OCI-LY1 (cell line): ENCODE measurements at regions not wholly inside any gene's neighbourhood (a gene's known extent, or its start where the extent isn't known, plus 50 kb on each side); places are given as distances from the start of the nearest gene placed in this dataset.

Experiments used
- EZH2 ChIP-seq: fragments of 200-600 bp; sonication (generic), shearing (Covaris generic); IDR thresholded peaks from 2 replicates; pipeline ENCODE4 v1.8.0; 2017; ENCODE audit warnings: borderline replicate concordance, mixed run types, mild to moderate bottlenecking, antibody characterized with exemption, low read length, moderate library complexity, mixed read lengths
- TF ChIP-seq, protein P1 (sequence below): fragments of 200-600 bp; sonication (generic), shearing (Covaris generic); IDR thresholded peaks from 2 replicates; pipeline ENCODE4 v1.5.1; 2017; ENCODE audit warnings: mild to moderate bottlenecking, antibody characterized with exemption, low read length, moderate library complexity, mixed read lengths

DNA sequence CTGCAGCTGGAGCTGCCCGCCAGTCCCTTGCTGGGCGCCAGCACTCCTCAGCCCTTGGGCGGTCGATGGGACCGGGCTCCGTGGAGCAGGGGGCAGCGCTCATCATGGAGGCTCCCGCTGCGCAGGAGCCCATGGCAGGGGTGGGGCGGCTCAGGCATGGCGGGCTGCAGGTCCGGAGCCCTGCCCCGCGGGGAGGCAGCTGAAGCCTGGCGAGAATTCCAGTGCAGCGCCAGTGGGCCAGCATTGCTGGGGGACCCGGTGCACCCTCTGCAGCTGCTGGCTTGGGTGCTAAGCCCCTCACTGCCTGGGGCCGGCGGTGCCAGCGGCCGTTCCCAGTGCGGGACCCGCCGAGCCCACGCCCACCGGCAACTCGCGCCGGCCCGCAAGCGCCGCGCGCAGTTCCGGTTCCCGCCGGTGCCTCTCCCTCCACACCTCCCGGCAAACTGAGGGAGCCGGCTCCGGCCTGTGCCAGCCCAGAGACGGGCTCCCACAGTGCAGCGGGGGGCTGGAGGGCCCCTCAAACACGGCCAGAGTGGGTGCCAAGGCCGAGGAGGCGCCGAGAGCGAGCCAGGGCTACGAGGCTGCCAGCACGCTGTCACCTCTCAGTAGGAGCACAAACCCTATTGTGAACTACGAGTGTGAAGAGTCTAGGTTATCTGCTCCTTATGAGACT is 687.1 kb downstream of the PCDH17 start:
- TF ChIP-seq, protein P1, sequence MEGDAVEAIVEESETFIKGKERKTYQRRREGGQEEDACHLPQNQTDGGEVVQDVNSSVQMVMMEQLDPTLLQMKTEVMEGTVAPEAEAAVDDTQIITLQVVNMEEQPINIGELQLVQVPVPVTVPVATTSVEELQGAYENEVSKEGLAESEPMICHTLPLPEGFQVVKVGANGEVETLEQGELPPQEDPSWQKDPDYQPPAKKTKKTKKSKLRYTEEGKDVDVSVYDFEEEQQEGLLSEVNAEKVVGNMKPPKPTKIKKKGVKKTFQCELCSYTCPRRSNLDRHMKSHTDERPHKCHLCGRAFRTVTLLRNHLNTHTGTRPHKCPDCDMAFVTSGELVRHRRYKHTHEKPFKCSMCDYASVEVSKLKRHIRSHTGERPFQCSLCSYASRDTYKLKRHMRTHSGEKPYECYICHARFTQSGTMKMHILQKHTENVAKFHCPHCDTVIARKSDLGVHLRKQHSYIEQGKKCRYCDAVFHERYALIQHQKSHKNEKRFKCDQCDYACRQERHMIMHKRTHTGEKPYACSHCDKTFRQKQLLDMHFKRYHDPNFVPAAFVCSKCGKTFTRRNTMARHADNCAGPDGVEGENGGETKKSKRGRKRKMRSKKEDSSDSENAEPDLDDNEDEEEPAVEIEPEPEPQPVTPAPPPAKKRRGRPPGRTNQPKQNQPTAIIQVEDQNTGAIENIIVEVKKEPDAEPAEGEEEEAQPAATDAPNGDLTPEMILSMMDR, result no peak
- TF ChIP-seq EZH2, result no peak
